ENCODE measurements at regions not wholly inside any gene's neighbourhood (a gene's known extent, or its start where the extent isn't known, plus 50 kb on each side); places are given as distances from the start of the nearest gene placed in this dataset.

DNA sequence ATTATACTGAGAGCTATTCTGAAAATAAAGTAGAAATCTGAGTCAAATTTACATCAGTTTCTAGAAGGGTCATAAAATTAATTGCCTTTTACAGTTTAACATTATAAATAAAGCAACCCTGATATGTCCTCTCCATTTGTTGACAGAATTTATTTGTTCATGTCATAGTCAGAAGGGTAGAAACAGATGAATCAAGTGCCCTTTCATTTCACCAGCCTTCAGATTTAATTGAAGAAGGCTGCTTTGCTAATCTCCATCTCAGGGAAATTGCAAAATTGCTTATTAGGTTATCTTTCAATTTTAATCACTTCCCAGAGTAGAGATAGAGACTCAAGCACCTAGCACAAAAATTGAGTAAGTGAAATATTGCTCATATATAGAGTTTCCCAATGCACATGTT is 76.8 kb downstream of the ATXN7L3B start:
- H3K27ac ChIP-seq, result peak overlapping the region; percentile 7; the same call in 1 of the 2 replicates
- TF ChIP-seq CTCF (IDR thresholded peaks at IDR 0.05), result no peak
- no peak for TF ChIP-seq ZFX (IDR thresholded peaks at IDR 0.05; ENCODE audit: borderline replicate concordance)

GRCh38 chr12:74619084-74619483 is 81.4 kb downstream of the ATXN7L3B start:
- no peak for TF ChIP-seq CTCF (IDR thresholded peaks at IDR 0.05)
- no peak overlapping the region for H3K27ac ChIP-seq

DNA sequence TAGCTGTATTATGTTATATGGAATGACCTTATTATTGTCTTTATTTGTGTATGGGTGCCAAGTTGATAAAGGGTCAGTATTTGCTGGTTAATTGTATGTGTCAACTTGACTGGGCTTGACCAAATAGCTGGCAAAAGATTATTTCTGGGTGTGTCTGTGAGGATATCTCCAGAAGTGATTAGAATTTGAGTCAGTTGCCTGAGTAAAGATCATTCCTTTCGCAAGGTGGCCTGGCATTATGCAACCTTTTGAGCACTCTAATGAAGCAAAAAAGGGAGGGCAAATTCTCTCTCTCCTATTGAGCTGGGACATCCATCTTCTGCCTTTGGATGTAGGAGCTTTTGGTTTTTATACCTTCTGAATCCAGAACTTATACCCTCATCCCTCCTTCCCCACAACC is 82.2 kb downstream of the ATXN7L3B start:
- no peak overlapping the region for H3K27ac ChIP-seq
- TF ChIP-seq CTCF (IDR thresholded peaks at IDR 0.05) (no peak), ZFX (IDR thresholded peaks at IDR 0.05; ENCODE audit: borderline replicate concordance) (no peak)

GRCh38 chr12:74620921-74621320 is 83.3 kb downstream of the ATXN7L3B start:
- H3K27ac ChIP-seq, result no peak overlapping the region
- no peak for TF ChIP-seq CTCF (IDR thresholded peaks at IDR 0.05)
- no peak for TF ChIP-seq ZFX (IDR thresholded peaks at IDR 0.05; ENCODE audit: borderline replicate concordance)

DNA sequence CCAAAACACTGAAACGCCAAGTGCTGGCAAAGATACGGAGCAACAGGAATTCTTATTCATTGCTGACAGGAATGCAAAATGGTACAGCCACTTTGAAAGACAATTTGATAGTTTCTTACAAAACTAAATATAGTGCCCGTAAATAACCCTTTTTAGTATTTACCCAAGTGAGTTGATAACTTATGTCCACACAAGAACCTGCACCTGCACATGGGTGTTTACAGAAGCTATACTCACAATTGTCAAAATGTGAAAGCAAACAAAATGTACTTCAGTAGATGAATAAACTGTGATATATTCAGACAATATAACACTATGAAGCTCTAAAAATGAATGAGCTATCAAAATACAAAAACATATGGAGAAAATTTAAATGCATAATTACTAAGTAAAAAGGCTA is 86.6 kb downstream of the ATXN7L3B start:
- no peak for TF ChIP-seq ZFX (IDR thresholded peaks at IDR 0.05; ENCODE audit: borderline replicate concordance)
- TF ChIP-seq CTCF (IDR thresholded peaks at IDR 0.05), result no peak
- H3K27ac ChIP-seq, result no peak overlapping the region; the same call in 1 of the 2 replicates

DNA sequence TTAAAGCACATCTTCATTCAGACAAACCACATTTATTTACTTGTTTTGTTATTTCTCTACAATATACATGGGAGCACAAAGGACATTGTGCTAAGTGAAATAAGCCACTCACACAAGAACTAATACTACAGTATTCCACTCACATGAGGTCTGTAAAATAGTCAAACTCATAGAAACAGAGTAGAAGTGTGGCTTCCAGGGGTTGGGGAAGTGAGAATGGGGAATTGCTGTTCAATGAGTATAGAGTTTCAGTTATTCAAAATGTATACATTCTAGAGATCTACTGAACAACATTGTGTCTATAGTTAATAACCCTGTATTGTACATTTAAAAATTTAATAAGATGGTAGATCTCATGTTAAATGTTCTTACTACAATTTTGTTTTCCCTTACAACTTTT is 88.8 kb downstream of the ATXN7L3B start:
- no peak overlapping the region for H3K27ac ChIP-seq
- TF ChIP-seq CTCF (IDR thresholded peaks at IDR 0.05) (no peak), ZFX (IDR thresholded peaks at IDR 0.05; ENCODE audit: borderline replicate concordance) (no peak)

- no peak overlapping the region for H3K27ac ChIP-seq
- no peak for TF ChIP-seq CTCF (IDR thresholded peaks at IDR 0.05)
- TF ChIP-seq ZFX (IDR thresholded peaks at IDR 0.05; ENCODE audit: borderline replicate concordance), result no peak
Observed at GRCh38 chr12:74641262-74641661, 103.6 kb downstream of the ATXN7L3B start.
